PC-3 (cell line): ENCODE measurements at regions not wholly inside any gene's neighbourhood (a gene's known extent, or its start where the extent isn't known, plus 50 kb on each side); places are given as distances from the start of the nearest gene placed in this dataset.

ENCODE experiments used
- ATAC-seq: fragments of 200-7000 bp; cut with Tn5 transposase; 2 replicates; pipeline ENCODE4 v1.9.1; 2020; ENCODE audit warnings: mild to moderate bottlenecking, moderate library complexity
- BruUV-seq: library from RNA; stranded (reverse); fragments of 400-500 nt; replicated peaks from 2 replicates; lab custom pipeline; 2021; lab: Mats Ljungman, UMichigan
- CTCF ChIA-PET: fragments of 300-600 bp; sonication (Branson Sonifier 250); formaldehyde crosslinking; loops from one replicate; lab custom pipeline; 2022; ENCODE audit warnings: antibody characterized with exemption; lab: Charles Lee
- POLR2A ChIA-PET: fragments of 300-600 bp; sonication (Branson Sonifier 250); formaldehyde crosslinking; loops from one replicate; lab custom pipeline; 2022; ENCODE audit warnings: antibody characterized with exemption; ENCODE audit not compliant: unreplicated experiment; lab: Charles Lee
- DNase-seq: peaks from one replicate; pipeline ENCODE4 v3.0.0-alpha.2; 2015
- H2AFZ ChIP-seq: fragments of 300-600 bp; sonication (generic); 2 replicates; pipeline ENCODE4 v1.6.0; 2016; ENCODE audit warnings: antibody characterized with exemption, low read length
- H3F3A ChIP-seq: fragments of 300-600 bp; sonication (generic); one replicate; pipeline ENCODE4 v1.6.0; 2017; ENCODE audit warnings: antibody characterized with exemption, low read length, control low read depth, mild to moderate bottlenecking; ENCODE audit not compliant: unreplicated experiment
- H3K27ac ChIP-seq: fragments of 300-600 bp; sonication (generic); 2 replicates; pipeline ENCODE4 v1.5.1; 2016; ENCODE audit warnings: mild to moderate bottlenecking, low read length
- H3K27me3 ChIP-seq: fragments of 300-600 bp; sonication (generic); 2 replicates; pipeline ENCODE4 v1.6.1; 2016; ENCODE audit warnings: low read length, mixed read lengths
- H3K36me3 ChIP-seq: fragments of 300-600 bp; sonication (generic); 2 replicates; pipeline ENCODE4 v1.6.1; 2016; ENCODE audit warnings: low read depth, mixed run types, low read length, mixed read lengths
- H3K4me1 ChIP-seq: fragments of 300-600 bp; sonication (generic); 2 replicates; pipeline ENCODE4 v1.5.1; 2016; ENCODE audit warnings: low read length; ENCODE audit not compliant: insufficient read depth
- H3K4me2 ChIP-seq: fragments of 300-600 bp; sonication (generic); 2 replicates; pipeline ENCODE4 v1.6.0; 2016; ENCODE audit warnings: low read length
- H3K4me3 ChIP-seq: fragments of 300-600 bp; sonication (generic); 2 replicates; pipeline ENCODE4 v1.5.1; 2016; ENCODE audit warnings: mild to moderate bottlenecking, low read length, mixed read lengths
- H3K79me2 ChIP-seq: fragments of 300-600 bp; sonication (generic); 2 replicates; pipeline ENCODE4 v1.6.1; 2017; ENCODE audit warnings: low read length, mixed read lengths
- H3K9ac ChIP-seq: fragments of 300-600 bp; sonication (generic); 2 replicates; pipeline ENCODE4 v1.6.0; 2016; ENCODE audit warnings: mild to moderate bottlenecking, low read length
- H3K9me2 ChIP-seq: fragments of 300-600 bp; sonication (generic); replicated peaks from 2 replicates; pipeline ENCODE4 v1.6.1; 2016; ENCODE audit warnings: mixed run types, low read length, mixed read lengths
- H3K9me3 ChIP-seq: fragments of 300-600 bp; sonication (generic); 2 replicates; pipeline ENCODE4 v1.6.1; 2016; ENCODE audit warnings: low read length, mixed read lengths
- H4K20me1 ChIP-seq: fragments of 300-600 bp; sonication (generic); 2 replicates; pipeline ENCODE4 v1.6.1; 2016; ENCODE audit warnings: low read length, mixed read lengths
- EZH2 ChIP-seq: fragments of 300-600 bp; sonication (generic); IDR thresholded peaks from one replicate; pipeline ENCODE4 v1.6.1; 2017; ENCODE audit warnings: antibody characterized with exemption, mild to moderate bottlenecking, low read length; ENCODE audit not compliant: unreplicated experiment
- EZH2phosphoT487 ChIP-seq: fragments of 300-600 bp; sonication (generic); IDR thresholded peaks from 2 replicates; pipeline ENCODE4 v1.6.1; 2018; ENCODE audit warnings: mild to moderate bottlenecking, antibody characterized with exemption, low read length, borderline replicate concordance
- intact Hi-C: fragments of 100-400 bp; cut with micrococcal nuclease; formaldehyde crosslinking; loops from 2 replicates; pipeline ENCODE4 v1.9.0; 2023
- TF ChIP-seq, protein P1 (sequence below): fragments of 300-600 bp; sonication (generic); conservative IDR thresholded peaks from 2 replicates; pipeline ENCODE4 v1.5.1; 2017; ENCODE audit warnings: antibody characterized with exemption, low read depth, mild to moderate bottlenecking, low read length

DNA sequence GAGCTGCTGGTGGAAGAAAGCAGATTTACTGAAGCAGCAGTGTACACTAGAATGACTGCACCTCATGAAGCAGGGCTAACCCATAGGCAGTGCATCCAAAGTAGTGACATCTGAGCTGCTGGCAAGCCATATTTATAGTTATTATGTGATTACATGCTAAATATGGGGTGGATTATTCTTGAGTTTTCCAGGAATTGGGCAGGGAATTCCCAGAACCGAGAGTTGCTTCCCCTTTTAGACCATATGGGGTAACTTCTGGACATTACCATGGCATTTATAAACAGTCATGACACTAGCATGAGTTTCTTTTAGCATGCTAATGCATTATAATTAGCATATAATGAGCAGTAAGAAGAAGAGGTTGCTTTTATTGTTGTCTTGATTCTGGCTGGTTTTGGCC is 665.8 kb upstream of the POU3F4 start:
- Histone ChIP-seq H3K9me3 (0 out of 2 replicates have a peak, but pooled peaks cover 5% of the 10 kb centered on the region), H2AFZ (no peak overlapping the region), H3K9me2 (no peaks in the 10 kb centered on the region), H3K79me2 (no peaks in the 10 kb centered on the region), H3K27me3 (no peaks in the 10 kb centered on the region), H3K36me3 (no peaks in the 10 kb centered on the region), H3K4me1 (no peaks in the 10 kb centered on the region), H3K9ac (no peak overlapping the region), H4K20me1 (no peaks in the 10 kb centered on the region), H3K4me2 (no peak overlapping the region), H3K27ac (no peak overlapping the region), H3K4me3 (no peak overlapping the region), H3F3A (no peaks in the 10 kb centered on the region)
- no TSS peak for BruUV-seq
- TF ChIP-seq EZH2phosphoT487 (no peak), EZH2 (no peak)
- TF ChIP-seq, protein P1, sequence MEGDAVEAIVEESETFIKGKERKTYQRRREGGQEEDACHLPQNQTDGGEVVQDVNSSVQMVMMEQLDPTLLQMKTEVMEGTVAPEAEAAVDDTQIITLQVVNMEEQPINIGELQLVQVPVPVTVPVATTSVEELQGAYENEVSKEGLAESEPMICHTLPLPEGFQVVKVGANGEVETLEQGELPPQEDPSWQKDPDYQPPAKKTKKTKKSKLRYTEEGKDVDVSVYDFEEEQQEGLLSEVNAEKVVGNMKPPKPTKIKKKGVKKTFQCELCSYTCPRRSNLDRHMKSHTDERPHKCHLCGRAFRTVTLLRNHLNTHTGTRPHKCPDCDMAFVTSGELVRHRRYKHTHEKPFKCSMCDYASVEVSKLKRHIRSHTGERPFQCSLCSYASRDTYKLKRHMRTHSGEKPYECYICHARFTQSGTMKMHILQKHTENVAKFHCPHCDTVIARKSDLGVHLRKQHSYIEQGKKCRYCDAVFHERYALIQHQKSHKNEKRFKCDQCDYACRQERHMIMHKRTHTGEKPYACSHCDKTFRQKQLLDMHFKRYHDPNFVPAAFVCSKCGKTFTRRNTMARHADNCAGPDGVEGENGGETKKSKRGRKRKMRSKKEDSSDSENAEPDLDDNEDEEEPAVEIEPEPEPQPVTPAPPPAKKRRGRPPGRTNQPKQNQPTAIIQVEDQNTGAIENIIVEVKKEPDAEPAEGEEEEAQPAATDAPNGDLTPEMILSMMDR: no peak
- ChIA-PET CTCF (no interaction called here), POLR2A (no interaction called here)
- intact Hi-C loops: no loop called here
- DNase-seq (no peak), ATAC-seq (no peak)

DNA sequence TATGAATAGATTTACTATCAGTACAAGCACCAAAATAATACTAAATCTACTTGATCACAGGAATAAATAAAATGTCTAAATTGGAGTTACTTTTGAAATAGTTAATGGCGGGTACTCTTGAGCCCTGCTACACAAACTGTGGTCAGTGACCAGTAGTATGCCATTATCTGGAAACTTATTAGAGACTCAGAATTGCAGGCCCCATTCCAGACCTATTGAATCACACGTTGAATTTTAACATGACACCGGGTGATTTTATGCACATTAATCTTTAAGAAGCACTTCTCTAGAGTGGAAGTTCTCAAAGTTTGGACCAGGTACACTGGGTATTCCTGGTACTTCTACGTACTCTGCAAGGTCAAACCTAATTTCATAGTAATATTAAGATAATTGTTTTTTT is 660.0 kb upstream of the POU3F4 start:
- intact Hi-C loops: no loop called here
- ATAC-seq (no peak), DNase-seq (no peak)
- Histone ChIP-seq H3K79me2 (no peaks in the 10 kb centered on the region), H3K9ac (no peak overlapping the region), H3K4me2 (no peak overlapping the region), H3K4me1 (no peaks in the 10 kb centered on the region), H3F3A (no peaks in the 10 kb centered on the region), H3K27ac (no peak overlapping the region), H3K27me3 (no peaks in the 10 kb centered on the region), H3K36me3 (no peaks in the 10 kb centered on the region), H3K9me3 (no peaks in the 10 kb centered on the region), H2AFZ (no peak overlapping the region), H3K9me2 (no peaks in the 10 kb centered on the region), H4K20me1 (no peaks in the 10 kb centered on the region), H3K4me3 (no peak overlapping the region)
- TF ChIP-seq, protein P1: no peak
- TF ChIP-seq EZH2phosphoT487: no peak
- no peak for TF ChIP-seq EZH2
- ChIA-PET CTCF (no interaction called here), POLR2A (no interaction called here)
- no TSS peak for BruUV-seq
